ENCODE measurements at regions not wholly inside any gene's neighbourhood (a gene's known extent, or its start where the extent isn't known, plus 50 kb on each side); places are given as distances from the start of the nearest gene placed in this dataset.

DNA sequence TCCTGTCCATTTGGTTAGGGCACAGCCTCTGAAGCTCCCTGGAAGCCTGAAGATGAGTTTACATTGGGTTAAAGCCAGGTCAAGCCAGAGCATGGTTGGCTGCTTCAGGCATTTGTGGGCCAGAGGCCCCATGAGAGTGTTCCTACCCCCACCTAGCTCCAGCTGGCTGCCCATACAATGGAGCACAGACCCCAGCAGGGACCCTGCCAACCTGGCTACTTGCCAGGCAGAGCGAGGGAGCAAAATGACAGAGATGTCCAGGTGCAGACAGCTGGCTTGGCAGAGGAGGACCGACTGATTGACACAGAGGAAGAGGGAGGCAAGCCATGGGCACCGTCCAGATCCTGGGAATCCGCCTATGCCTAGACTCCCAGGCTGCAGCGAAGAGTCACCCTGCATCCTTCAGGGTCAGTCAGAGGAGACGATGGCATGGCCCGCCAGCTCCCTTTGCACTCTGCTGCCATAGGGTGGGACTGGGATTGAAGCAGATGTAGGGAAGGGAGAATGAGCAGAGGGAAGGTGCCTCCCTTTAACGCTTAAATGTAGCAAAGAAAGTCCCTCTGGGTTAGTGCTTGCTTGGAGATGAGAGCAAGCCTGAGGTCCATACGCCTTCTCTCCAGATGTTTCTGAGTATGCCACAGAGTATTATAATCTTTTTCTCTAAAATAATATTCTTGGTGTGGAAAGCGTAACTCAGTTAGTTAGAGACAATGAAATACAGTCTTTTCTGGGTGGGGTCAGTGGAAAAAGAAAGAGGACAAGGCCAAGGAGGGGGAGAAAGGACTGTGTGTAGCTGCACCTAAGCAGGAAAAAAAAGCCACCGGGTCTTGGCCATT, 77.6 kb upstream of the FYN start:
- no peaks in the 10 kb centered on the region for H3K27me3 ChIP-seq
- no peak overlapping the region for H3K27ac ChIP-seq
- 77 to 89% methylated on average over 9 to 11 of the region's 11 CpGs for WGBS, 2 donors
- no peak for TF ChIP-seq POLR2A (IDR thresholded peaks at IDR 0.05)
- TF ChIP-seq, protein P1, sequence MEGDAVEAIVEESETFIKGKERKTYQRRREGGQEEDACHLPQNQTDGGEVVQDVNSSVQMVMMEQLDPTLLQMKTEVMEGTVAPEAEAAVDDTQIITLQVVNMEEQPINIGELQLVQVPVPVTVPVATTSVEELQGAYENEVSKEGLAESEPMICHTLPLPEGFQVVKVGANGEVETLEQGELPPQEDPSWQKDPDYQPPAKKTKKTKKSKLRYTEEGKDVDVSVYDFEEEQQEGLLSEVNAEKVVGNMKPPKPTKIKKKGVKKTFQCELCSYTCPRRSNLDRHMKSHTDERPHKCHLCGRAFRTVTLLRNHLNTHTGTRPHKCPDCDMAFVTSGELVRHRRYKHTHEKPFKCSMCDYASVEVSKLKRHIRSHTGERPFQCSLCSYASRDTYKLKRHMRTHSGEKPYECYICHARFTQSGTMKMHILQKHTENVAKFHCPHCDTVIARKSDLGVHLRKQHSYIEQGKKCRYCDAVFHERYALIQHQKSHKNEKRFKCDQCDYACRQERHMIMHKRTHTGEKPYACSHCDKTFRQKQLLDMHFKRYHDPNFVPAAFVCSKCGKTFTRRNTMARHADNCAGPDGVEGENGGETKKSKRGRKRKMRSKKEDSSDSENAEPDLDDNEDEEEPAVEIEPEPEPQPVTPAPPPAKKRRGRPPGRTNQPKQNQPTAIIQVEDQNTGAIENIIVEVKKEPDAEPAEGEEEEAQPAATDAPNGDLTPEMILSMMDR (IDR thresholded peaks at IDR 0.05): no peak
- no peak for DNase-seq
- intact Hi-C loops (cut with DNase I): no loop called here
- H3K36me3 ChIP-seq (replicated peaks in 1 of 2; ENCODE audit: insufficient read depth in 1 of 2, low read depth in 2 of 2): no peaks in the 10 kb centered on the region
- no peaks in the 10 kb centered on the region for H3K4me1 ChIP-seq
- ATAC-seq: no peak
- H3K9me3 ChIP-seq: no peaks in the 10 kb centered on the region
- H3K4me3 ChIP-seq: no peak overlapping the region

DNA sequence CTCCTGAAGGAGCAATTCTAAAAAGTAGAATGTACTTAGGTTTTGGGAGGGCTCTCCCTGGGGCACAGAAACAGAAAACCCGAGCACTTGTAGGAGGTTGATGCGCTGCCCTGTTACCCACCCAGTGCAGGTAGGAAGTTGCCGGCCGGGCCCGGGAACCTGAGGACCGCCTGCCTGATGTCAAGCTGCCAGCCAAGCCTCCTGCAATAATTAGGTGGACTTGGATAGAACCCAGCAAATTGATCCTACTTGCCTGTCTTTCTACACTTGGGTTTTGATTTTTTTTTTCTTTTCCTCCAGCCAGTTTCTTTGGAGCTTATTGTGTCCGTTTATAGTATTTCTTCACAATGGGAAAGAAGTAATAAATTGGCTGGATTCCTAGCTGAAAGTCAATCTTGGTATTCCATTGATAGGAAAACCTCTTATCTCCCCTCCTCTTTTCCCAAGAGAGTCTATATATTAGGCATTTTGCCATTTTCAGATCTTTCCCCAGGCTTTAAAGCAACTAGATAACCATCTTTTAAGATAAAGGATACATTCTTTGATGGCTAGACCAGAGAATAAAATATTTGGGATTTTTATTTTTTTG, 78.3 kb upstream of the FYN start:
- TF ChIP-seq POLR2A (IDR thresholded peaks at IDR 0.05): no peak
- Histone ChIP-seq H3K9me3 (no peaks in the 10 kb centered on the region), H3K27ac (no peak overlapping the region), H3K4me3 (no peak overlapping the region), H3K36me3 (replicated peaks in 1 of 2; ENCODE audit: insufficient read depth in 1 of 2, low read depth in 2 of 2) (no peaks in the 10 kb centered on the region), H3K27me3 (no peaks in the 10 kb centered on the region), H3K4me1 (no peaks in the 10 kb centered on the region)
- DNase-seq (no peak), ATAC-seq (no peak)
- WGBS, 2 donors: 51 to 62% methylated on average over 7 of the region's 7 CpGs
- intact Hi-C loops (cut with DNase I): no loop called here

DNA sequence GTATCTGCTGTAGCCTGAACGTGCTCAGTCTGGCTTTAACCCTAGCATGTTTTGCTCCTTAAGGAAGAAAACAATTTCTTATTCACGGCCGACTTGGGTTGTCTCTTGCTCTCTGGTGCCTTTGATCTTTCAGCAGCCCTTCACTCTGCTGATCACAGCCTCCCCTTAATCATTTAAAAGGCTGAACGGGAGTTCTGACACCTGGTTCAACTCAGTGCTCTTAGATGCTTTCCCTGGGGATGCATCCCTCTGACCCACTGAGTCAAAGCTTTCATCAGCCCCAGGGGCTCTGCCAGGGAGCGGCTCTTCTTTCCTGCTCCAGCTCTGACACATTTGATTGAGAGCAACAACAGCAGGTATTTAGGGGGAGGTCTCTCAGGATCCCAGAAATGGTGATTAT, 79.0 kb upstream of the FYN start:
- 32 to 44% methylated on average over 5 of the region's 5 CpGs for WGBS, 2 donors
- Histone ChIP-seq H3K4me3 (no peak overlapping the region), H3K9me3 (no peaks in the 10 kb centered on the region), H3K4me1 (no peaks in the 10 kb centered on the region), H3K27me3 (no peaks in the 10 kb centered on the region), H3K36me3 (replicated peaks in 1 of 2; ENCODE audit: insufficient read depth in 1 of 2, low read depth in 2 of 2) (no peaks in the 10 kb centered on the region), H3K27ac (no peak overlapping the region)
- no peak for ATAC-seq
- intact Hi-C loops (cut with DNase I): no loop called here
- TF ChIP-seq POLR2A (IDR thresholded peaks at IDR 0.05): no peak
- DNase-seq: no peak

DNA sequence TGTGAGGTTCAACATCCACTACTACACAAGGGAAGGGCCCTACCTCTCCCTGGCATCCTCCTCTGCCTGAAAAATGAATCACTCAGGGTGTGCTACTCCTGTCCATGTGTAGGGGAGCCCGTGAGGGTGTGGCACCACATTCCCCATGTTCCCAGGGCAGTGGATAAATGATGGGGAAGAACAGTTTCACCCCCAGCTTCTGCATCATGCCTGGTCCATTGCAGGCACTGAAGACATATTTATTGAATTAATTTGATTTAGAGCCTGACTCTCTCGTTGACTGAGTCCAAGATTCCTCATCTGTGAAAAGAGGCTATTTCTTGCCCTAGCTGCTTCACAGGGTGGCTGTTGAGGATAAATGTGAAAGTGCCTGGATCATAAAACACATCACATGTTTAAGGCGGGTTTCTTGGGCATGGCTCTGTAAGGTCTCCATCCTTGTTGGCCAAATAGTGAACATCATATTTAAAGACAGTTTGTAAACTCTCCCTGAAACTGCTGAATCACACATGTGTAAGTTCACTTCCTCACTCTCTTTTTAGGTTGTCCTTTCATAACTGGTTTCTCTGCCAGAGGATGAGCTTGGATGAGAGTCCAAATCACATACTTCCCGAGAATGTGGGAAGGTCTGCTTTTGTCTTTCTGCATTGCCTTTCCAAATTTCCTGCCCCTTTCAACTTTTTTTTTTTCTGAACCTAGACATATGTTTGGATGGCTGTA, 79.7 kb upstream of the FYN start:
- ATAC-seq (no peak), DNase-seq (no peak)
- Histone ChIP-seq H3K36me3 (replicated peaks in 1 of 2; ENCODE audit: insufficient read depth in 1 of 2, low read depth in 2 of 2) (no peaks in the 10 kb centered on the region), H3K4me1 (no peaks in the 10 kb centered on the region), H3K27me3 (no peaks in the 10 kb centered on the region), H3K27ac (no peak overlapping the region), H3K9me3 (no peaks in the 10 kb centered on the region), H3K4me3 (no peak overlapping the region)
- TF ChIP-seq POLR2A (IDR thresholded peaks at IDR 0.05): no peak
- TF ChIP-seq, protein P1 (IDR thresholded peaks at IDR 0.05): no peak
- intact Hi-C loops (cut with DNase I): no loop called here
- WGBS, 2 donors: 54 to 67% methylated on average over 4 of the region's 4 CpGs

DNA sequence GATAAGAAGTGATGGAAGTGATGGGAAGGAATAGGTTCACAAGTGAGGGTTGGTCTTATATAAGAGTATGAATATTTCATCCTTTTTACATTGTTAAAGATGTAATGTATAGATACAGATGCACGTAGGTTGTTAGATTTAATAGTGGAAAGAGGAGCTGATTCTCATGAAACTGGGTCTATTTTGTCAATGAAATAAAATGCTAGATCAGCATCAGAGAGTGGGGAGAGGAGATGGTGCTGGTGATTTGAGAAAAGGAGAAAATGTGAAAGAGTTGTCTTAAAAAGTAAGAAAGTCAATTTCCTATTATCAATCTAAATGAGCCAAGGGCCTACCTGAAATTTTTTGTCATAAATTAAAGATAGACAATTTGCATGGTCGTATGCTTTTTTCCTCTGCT, 82.8 kb upstream of the FYN start:
- Histone ChIP-seq H3K4me1 (no peaks in the 10 kb centered on the region), H3K9me3 (no peaks in the 10 kb centered on the region), H3K27ac (no peak overlapping the region), H3K4me3 (no peak overlapping the region), H3K36me3 (replicated peaks in 1 of 2; ENCODE audit: insufficient read depth in 1 of 2, low read depth in 2 of 2) (no peaks in the 10 kb centered on the region), H3K27me3 (no peaks in the 10 kb centered on the region)
- no peak for DNase-seq
- ATAC-seq: no peak
- intact Hi-C loops (cut with DNase I): no loop called here
- TF ChIP-seq POLR2A (IDR thresholded peaks at IDR 0.05): no peak
- TF ChIP-seq, protein P1 (IDR thresholded peaks at IDR 0.05): no peak
- 42 to 43% methylated on average over 2 of the region's 2 CpGs for WGBS, 2 donors

Data from body of pancreas (tissue), 4 donors.